MCF 10A (cell line): ENCODE measurements at regions not wholly inside any gene's neighbourhood (a gene's known extent, or its start where the extent isn't known, plus 50 kb on each side); places are given as distances from the start of the nearest gene placed in this dataset.

Source experiments
- BruUV-seq: library from RNA; stranded (reverse); fragments of 400-500 nt; replicated peaks from 2 replicates; lab custom pipeline; 2021; lab: Mats Ljungman, UMichigan
- CTCF ChIA-PET: fragments of 300-600 bp; sonication (Branson Sonifier 250); formaldehyde crosslinking; extraction: SDS; loops from one replicate; lab custom pipeline; 2021; ENCODE audit warnings: antibody characterized with exemption, inconsistent platforms; lab: Yijun Ruan, JAX
- POLR2A ChIA-PET: fragments of 300-600, 350-650 bp; sonication (Branson Sonifier 250); formaldehyde crosslinking; extraction: SDS; loops from one replicate; lab custom pipeline; 2020; ENCODE audit warnings: antibody characterized with exemption, inconsistent platforms; lab: Yijun Ruan, JAX
- DNase-seq: peaks from one replicate; pipeline ENCODE4 v3.0.0-alpha.2; 2018; ENCODE audit not compliant: unreplicated experiment
- H3K27ac Mint-ChIP-seq: one replicate; pipeline ENCODE4 v1.8.0; 2022; ENCODE audit warnings: mild to moderate bottlenecking, low read depth, mixed read lengths; ENCODE audit not compliant: unreplicated experiment
- H3K27me3 Mint-ChIP-seq: one replicate; pipeline ENCODE4 v1.8.0; 2022; ENCODE audit warnings: mixed read lengths; ENCODE audit not compliant: insufficient read depth, unreplicated experiment
- H3K36me3 Mint-ChIP-seq: one replicate; pipeline ENCODE4 v1.8.0; 2022; ENCODE audit warnings: mild to moderate bottlenecking, moderate library complexity, mixed read lengths; ENCODE audit not compliant: insufficient read depth, unreplicated experiment
- H3K4me1 Mint-ChIP-seq: one replicate; pipeline ENCODE4 v1.8.0; 2022; ENCODE audit warnings: mixed read lengths; ENCODE audit not compliant: insufficient read depth, unreplicated experiment
- H3K4me3 Mint-ChIP-seq: one replicate; pipeline ENCODE4 v1.8.0; 2022; ENCODE audit warnings: mild to moderate bottlenecking, moderate library complexity, mixed read lengths; ENCODE audit not compliant: unreplicated experiment
- H3K9me3 Mint-ChIP-seq: one replicate; pipeline ENCODE4 v1.8.0; 2022; ENCODE audit warnings: mixed read lengths; ENCODE audit not compliant: unreplicated experiment
- intact Hi-C: fragments of 100-400 bp; cut with micrococcal nuclease; formaldehyde crosslinking; loops from 2 replicates; pipeline ENCODE4 v1.14.1; 2022
- TF ChIP-seq, protein P1 (sequence below): fragments of 200-600 bp; IDR thresholded peaks from one replicate; pipeline ENCODE4 v1.8.0; 2022; ENCODE audit warnings: antibody characterized with exemption, mild to moderate bottlenecking; ENCODE audit not compliant: unreplicated experiment

- ChIA-PET CTCF (interaction anchor here (0.5 kb wide), 1 partner anchor 1377 kb away, joined by 3 read pairs; no protein-coding TSS in a partner anchor), POLR2A (no interaction called here)
- Mint-ChIP-seq H3K36me3 (no peaks in the 10 kb centered on the region), H3K4me3 (no peak overlapping the region), H3K27me3 (no peaks in the 10 kb centered on the region), H3K9me3 (no peaks in the 10 kb centered on the region), H3K4me1 (no peaks in the 10 kb centered on the region), H3K27ac (no peak overlapping the region)
- no TSS peak for BruUV-seq
- intact Hi-C loops: no loop called here
- TF ChIP-seq, protein P1, sequence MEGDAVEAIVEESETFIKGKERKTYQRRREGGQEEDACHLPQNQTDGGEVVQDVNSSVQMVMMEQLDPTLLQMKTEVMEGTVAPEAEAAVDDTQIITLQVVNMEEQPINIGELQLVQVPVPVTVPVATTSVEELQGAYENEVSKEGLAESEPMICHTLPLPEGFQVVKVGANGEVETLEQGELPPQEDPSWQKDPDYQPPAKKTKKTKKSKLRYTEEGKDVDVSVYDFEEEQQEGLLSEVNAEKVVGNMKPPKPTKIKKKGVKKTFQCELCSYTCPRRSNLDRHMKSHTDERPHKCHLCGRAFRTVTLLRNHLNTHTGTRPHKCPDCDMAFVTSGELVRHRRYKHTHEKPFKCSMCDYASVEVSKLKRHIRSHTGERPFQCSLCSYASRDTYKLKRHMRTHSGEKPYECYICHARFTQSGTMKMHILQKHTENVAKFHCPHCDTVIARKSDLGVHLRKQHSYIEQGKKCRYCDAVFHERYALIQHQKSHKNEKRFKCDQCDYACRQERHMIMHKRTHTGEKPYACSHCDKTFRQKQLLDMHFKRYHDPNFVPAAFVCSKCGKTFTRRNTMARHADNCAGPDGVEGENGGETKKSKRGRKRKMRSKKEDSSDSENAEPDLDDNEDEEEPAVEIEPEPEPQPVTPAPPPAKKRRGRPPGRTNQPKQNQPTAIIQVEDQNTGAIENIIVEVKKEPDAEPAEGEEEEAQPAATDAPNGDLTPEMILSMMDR: no peak
- no peak for DNase-seq
Observed at GRCh38 chr2:12251121-12251520, 465.6 kb upstream of the TRIB2 start.

DNA sequence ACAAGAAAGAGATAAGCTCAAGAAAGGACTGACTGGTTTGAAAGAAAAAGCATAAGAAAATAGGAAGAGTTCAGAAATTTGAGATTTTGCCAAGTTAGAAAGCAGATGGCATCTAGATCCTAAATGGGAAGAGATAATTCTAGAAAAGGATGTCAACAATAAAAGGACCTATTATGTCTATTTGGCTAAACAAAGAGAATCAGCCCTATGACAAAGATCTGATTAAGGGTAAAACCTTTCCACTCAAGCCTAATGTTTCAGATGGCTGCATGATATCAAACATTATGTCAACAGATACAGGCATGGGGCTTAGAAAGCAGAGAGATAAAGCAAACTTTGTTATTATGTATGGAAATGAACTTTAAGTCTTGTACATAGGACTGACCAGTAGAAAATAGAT lies 465.0 kb upstream of the TRIB2 start:
- H3K36me3 Mint-ChIP-seq: no peaks in the 10 kb centered on the region
- no TSS peak for BruUV-seq
- DNase-seq: no peak
- H3K27me3 Mint-ChIP-seq: no peaks in the 10 kb centered on the region
- H3K4me1 Mint-ChIP-seq: no peaks in the 10 kb centered on the region
- intact Hi-C loops: no loop called here
- CTCF ChIA-PET: no interaction called here
- POLR2A ChIA-PET: no interaction called here
- no peak overlapping the region for H3K4me3 Mint-ChIP-seq
- no peaks in the 10 kb centered on the region for H3K9me3 Mint-ChIP-seq
- TF ChIP-seq, protein P1: no peak
- no peak overlapping the region for H3K27ac Mint-ChIP-seq

DNA sequence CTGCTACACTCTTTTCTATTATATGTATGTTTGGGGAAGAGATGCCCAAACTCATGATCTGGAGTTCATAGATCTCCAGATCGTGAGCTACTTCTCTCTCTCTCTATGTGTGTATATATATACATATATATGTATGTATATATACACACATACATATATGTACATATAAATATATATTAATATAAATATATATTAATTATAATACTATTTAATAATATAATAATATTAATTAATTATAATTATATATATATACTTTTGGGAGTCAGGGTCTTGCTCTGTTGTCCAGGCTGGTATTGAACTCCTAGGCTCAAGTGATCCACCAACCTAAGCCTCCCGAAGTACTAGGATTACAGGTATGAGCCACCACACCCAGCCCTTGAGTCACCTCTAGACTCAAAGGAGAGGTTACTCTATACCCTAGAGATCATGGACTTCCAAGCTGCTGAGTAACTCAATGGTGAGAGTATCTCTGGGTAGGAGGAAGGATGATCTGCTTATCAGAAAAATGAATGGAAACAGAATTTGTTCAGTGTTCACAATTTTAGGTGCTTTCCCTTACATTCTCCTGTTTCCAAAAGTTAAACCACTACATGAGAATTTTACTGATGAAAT lies 463.5 kb upstream of the TRIB2 start:
- no peaks in the 10 kb centered on the region for H3K9me3 Mint-ChIP-seq
- intact Hi-C loops: no loop called here
- no peaks in the 10 kb centered on the region for H3K36me3 Mint-ChIP-seq
- no TSS peak for BruUV-seq
- H3K27ac Mint-ChIP-seq: no peak overlapping the region
- DNase-seq: no peak
- H3K4me1 Mint-ChIP-seq: peaks cover 5% of the 10 kb centered on the region
- CTCF ChIA-PET: no interaction called here
- POLR2A ChIA-PET: no interaction called here
- H3K4me3 Mint-ChIP-seq: no peak overlapping the region
- TF ChIP-seq, protein P1: no peak
- no peaks in the 10 kb centered on the region for H3K27me3 Mint-ChIP-seq

- intact Hi-C loops: no loop called here
- BruUV-seq: no TSS peak
- CTCF ChIA-PET: interaction anchor here (0.6 kb wide), 1 partner anchor 427 kb away, joined by 3 read pairs; no protein-coding TSS in a partner anchor
- no peak overlapping the region for H3K27ac Mint-ChIP-seq
- POLR2A ChIA-PET: no interaction called here
- peaks cover 5% of the 10 kb centered on the region for H3K4me1 Mint-ChIP-seq
- no peak overlapping the region for H3K4me3 Mint-ChIP-seq
- TF ChIP-seq, protein P1: no peak
- no peaks in the 10 kb centered on the region for H3K9me3 Mint-ChIP-seq
- no peaks in the 10 kb centered on the region for H3K36me3 Mint-ChIP-seq
- DNase-seq: no peak
- no peaks in the 10 kb centered on the region for H3K27me3 Mint-ChIP-seq
Observed at GRCh38 chr2:12254280-12254860, 462.4 kb upstream of the TRIB2 start.
